Neuron (in vitro differentiated cells): ENCODE measurements at regions not wholly inside any gene's neighbourhood (a gene's known extent, or its start where the extent isn't known, plus 50 kb on each side); places are given as distances from the start of the nearest gene placed in this dataset.

Experiments used
- H2AFZ ChIP-seq: one replicate; pipeline ENCODE4 v1.6.1; 2013; ENCODE audit warnings: low read depth, mild to moderate bottlenecking, inconsistent platforms, low read length, moderate library complexity
- H3K27me3 ChIP-seq: one replicate; pipeline ENCODE4 v1.6.1; 2013; ENCODE audit warnings: low read length; ENCODE audit not compliant: insufficient read depth
- H3K36me3 ChIP-seq: one replicate; pipeline ENCODE4 v1.6.1; 2013; ENCODE audit warnings: low read length; ENCODE audit not compliant: insufficient read depth
- H3K4me1 ChIP-seq: one replicate; pipeline ENCODE4 v1.6.1; 2013; ENCODE audit warnings: low read length; ENCODE audit not compliant: insufficient read depth
- H3K4me3 ChIP-seq: 2 replicates; pipeline ENCODE4 v1.5.1; 2013; ENCODE audit warnings: mild to moderate bottlenecking, low read length, moderate library complexity
- H3K9me3 ChIP-seq: one replicate; pipeline ENCODE4 v1.6.1; 2013; ENCODE audit warnings: low read length

DNA sequence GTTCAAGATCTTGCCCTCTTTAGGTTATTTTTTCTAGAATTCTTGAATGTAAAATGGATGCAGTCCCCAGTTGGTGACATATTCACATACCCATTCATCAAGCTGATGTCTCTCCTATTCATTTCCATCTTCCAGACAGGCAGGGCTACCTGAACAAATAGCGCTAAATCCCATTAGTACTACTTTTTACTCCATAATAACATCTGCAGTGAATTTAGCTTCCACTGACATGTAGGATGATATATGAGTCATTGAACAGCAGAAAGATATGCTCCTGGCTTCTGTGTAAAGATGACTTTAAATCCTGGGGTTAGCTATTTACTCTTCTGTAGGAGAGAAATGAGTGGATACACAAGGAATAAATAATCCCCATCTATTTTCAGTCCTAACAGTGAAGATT is 194.7 kb downstream of the RND3 start:
- no peak overlapping the region for H3K4me3 ChIP-seq
- H3K36me3 ChIP-seq: no peaks in the 10 kb centered on the region

DNA sequence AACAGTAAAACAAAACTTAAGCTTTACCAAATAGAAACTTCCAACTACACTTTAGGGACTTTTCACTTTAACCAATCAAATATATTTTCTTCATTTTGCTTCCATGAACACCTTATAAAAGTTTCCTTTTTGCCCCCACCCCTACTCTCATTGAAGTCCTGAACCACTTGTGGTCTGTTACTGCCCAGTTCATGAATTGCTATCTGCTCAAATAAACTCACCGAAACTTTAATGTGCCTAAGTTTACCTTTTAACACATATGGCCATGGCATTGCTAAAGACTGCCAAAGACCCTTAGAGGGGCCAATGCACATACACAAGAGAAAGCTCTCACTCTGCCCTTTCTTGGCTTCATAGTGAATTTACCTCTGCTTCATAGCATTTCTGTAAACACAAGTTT is 195.3 kb downstream of the RND3 start:
- Histone ChIP-seq H3K27me3 (no peaks in the 10 kb centered on the region), H3K4me1 (no peaks in the 10 kb centered on the region), H3K9me3 (peaks cover 3% of the 10 kb centered on the region), H2AFZ (no peak overlapping the region), H3K4me3 (no peak overlapping the region), H3K36me3 (no peaks in the 10 kb centered on the region)

More for the DNA sequence above, 194.7 kb downstream of the RND3 start:
- no peaks in the 10 kb centered on the region for H3K4me1 ChIP-seq
- H2AFZ ChIP-seq: no peak overlapping the region
- H3K9me3 ChIP-seq: peaks cover 3% of the 10 kb centered on the region
- H3K27me3 ChIP-seq: no peaks in the 10 kb centered on the region

DNA sequence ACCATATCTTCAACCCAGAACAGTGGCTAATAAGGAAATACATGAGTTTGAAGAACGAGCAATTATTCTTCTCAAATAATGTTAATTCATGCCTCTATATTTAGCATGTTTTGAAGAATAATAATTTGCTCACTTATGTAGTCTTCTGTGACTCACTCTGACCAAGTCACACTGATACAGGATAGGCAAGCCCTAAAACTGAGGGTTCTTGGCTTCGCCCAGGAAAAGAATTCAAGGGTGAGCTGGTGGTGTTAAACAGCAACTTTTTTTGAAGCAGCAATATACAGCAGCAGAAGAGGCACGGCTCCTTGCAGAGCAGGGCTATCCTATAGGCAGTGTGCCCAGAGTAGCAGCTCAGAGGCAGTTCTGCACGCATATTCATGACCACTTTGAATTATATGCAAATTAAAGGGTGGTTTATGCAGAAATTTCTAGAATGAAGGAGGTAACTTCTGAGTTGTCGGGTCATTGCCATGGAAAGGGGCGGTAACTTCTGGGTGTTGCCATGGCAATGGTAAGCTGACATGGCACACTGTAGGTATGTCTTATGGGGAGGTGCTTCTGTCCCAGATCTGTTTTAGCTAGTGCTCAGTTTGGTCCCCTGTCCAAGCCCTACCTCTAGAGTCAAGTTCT is 200.6 kb downstream of the RND3 start:
- Histone ChIP-seq H3K27me3 (no peaks in the 10 kb centered on the region), H3K4me3 (no peak overlapping the region), H3K4me1 (peaks cover 3% of the 10 kb centered on the region), H3K9me3 (no peaks in the 10 kb centered on the region), H2AFZ (no peak overlapping the region), H3K36me3 (no peaks in the 10 kb centered on the region)

- Histone ChIP-seq H3K4me3 (no peak overlapping the region), H3K9me3 (no peaks in the 10 kb centered on the region), H3K4me1 (peaks cover 3% of the 10 kb centered on the region), H2AFZ (no peak overlapping the region), H3K27me3 (no peaks in the 10 kb centered on the region), H3K36me3 (no peaks in the 10 kb centered on the region)
Observed at GRCh38 chr2:150284116-150284515, 203.4 kb downstream of the RND3 start.

DNA sequence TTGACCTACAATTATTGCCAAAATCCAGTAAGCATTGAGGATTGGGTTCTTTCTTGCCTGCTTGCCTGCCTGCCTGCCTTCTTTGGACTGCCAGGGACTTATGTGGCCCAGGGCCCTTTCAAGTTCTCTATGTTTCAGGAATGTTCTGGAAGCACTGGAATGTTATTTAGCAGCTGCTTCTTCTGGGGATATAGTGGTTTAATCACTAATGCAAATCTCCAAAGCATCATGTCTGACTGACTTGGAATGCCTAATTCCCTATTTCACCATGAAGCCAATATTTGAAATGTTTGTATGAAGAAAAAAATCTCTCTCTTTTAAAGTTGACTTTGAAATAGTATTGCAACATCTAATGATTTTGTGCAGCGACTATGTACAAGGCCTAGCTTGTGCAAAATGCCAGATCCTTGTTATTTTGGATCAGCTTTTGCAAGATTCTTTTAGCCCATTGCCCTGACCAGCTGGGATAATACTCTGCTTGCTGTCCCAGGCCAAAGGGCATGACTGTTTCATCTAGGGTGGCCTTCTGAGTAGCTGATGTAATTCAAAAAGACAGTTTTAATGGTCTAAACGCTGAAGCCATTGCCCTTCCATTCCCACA is 204.6 kb downstream of the RND3 start:
- Histone ChIP-seq H3K4me1 (peaks cover 3% of the 10 kb centered on the region), H3K27me3 (no peaks in the 10 kb centered on the region), H3K4me3 (no peak overlapping the region), H3K9me3 (no peaks in the 10 kb centered on the region), H2AFZ (no peak overlapping the region), H3K36me3 (no peaks in the 10 kb centered on the region)

DNA sequence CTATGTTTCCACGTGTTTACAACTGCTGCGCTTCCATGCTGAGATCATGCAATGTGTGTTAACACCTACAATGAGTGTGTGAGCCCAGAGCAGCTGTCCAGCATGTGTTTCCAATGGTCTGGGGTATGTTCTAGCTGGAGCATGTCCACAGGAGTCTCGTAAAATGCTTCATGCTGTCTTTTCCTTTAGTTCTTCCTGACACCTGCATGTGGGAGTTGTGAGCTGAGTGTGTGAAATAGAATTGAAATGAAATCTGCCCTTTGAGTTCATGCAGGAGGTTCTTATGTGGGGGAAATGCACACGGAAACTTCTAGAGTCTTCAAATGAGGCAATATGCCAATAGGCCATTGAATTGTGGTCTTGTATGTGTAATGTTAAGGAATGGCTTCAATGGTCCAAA is 205.1 kb downstream of the RND3 start:
- H3K36me3 ChIP-seq: no peaks in the 10 kb centered on the region
- H3K4me3 ChIP-seq: no peak overlapping the region
- H3K9me3 ChIP-seq: no peaks in the 10 kb centered on the region
- H2AFZ ChIP-seq: no peak overlapping the region
- no peaks in the 10 kb centered on the region for H3K27me3 ChIP-seq
- H3K4me1 ChIP-seq: peaks cover 3% of the 10 kb centered on the region

DNA sequence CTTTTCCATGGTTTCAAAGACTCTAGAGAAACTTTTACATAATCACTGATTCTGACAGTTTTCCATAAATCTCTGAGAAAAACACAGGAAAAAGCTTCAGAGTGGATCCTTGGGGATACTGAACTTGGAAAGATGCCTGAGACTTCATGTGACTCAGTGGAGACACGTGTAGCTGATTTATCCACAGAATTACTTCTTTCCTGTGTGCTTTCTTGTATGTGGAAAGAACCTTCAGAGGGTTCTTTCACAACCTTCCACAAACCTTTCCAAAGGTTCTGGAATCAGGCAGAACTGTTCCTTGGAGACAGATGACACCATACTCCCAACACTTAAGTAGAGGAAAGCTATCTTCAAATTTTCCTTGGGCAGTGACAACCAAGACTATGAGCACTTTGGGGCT is 207.2 kb downstream of the RND3 start:
- Histone ChIP-seq H2AFZ (no peak overlapping the region), H3K4me3 (no peak overlapping the region), H3K36me3 (no peaks in the 10 kb centered on the region), H3K9me3 (peaks cover 8% of the 10 kb centered on the region), H3K27me3 (no peaks in the 10 kb centered on the region), H3K4me1 (peaks cover 3% of the 10 kb centered on the region)

DNA sequence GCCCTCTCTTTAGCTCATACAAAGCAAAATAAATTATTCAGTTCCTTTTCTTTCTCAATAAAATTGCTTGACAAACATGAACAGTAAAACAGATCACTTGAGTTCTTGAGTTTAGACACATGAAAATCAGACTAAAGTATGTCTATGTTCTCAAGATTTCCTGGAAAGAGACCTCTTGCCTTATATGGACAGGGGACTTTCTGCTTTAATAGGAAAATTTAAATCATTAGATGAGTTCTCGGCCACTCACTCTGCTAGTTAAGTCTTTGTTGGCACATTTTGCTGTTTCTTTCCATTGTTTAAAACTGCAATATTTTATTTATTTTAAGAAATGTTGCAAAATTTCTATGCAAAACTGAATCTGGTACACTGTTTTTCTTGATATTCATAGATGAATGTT is 207.8 kb downstream of the RND3 start:
- no peak overlapping the region for H3K4me3 ChIP-seq
- H3K9me3 ChIP-seq: peaks cover 13% of the 10 kb centered on the region

GRCh38 chr2:150276737-150277136 is 210.7 kb downstream of the RND3 start:
- no peaks in the 10 kb centered on the region for H3K36me3 ChIP-seq
- no peak overlapping the region for H2AFZ ChIP-seq
- H3K27me3 ChIP-seq: no peaks in the 10 kb centered on the region
- peaks cover 13% of the 10 kb centered on the region for H3K9me3 ChIP-seq
- no peak overlapping the region for H3K4me3 ChIP-seq
- H3K4me1 ChIP-seq: no peaks in the 10 kb centered on the region

More for the DNA sequence above, 207.8 kb downstream of the RND3 start:
- Histone ChIP-seq H3K27me3 (no peaks in the 10 kb centered on the region), H3K36me3 (no peaks in the 10 kb centered on the region), H3K4me1 (peaks cover 3% of the 10 kb centered on the region), H2AFZ (no peak overlapping the region)

DNA sequence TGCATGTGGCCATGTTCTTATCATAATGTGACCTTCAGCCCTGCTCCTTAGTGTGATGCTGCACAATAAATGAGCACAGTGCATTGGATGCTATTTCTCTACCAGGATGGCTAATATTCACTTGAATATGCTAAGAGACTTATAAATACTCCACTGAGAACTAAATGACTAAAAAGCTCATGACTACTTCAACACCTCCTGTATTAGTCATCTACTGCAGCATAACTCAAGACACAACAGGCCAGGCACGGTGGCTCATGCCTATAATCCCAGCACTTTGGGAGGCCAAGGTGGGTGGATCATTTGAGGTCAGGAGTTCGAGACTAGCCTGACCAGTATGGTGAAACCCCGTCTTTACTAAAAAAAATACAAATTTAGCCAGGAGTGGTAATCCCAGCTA is 213.4 kb downstream of the RND3 start:
- Histone ChIP-seq H3K4me3 (no peak overlapping the region), H3K27me3 (no peaks in the 10 kb centered on the region), H3K9me3 (peaks cover 13% of the 10 kb centered on the region), H2AFZ (no peak overlapping the region), H3K36me3 (no peaks in the 10 kb centered on the region), H3K4me1 (no peaks in the 10 kb centered on the region)

DNA sequence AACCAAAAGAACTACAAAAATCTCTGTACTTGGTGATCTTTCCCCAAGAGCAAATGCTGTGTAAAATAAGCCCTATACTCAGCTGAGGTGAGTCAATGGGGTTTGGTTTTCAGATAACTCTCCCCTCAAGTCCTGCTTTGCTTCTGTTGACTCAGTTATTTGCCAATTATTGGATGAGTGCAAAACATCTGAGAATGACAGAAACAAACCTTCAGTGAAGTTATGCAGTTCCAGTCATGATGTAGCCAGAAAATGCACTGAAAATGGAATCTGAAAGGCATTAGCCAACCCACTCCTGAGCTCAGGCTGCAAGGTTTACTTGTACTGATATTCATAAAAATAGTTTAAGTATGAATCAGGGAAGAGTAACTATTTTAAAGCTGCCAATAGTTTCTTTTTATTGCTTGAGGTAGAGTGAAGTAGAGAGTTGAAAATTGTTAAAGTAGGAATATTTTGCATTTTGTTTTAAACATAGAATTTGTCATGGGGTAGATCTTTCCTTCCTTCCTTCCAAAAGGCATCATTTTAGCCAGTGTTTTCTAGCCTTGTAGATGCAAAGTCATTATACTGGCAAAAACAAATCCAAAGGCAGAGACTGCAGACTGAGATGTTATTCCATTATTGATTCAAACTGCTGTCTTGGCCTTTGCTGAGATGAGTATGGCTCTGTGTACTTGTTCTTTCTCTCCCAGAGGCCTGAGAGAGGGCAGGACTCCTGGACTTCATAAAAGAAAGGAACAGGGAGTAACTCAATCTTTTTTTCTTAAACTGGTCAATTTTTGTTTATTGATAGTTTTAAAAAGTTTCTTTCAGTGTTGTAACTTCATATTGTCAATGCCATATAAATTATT is 215.3 kb downstream of the RND3 start:
- no peaks in the 10 kb centered on the region for H3K36me3 ChIP-seq
- H3K27me3 ChIP-seq: no peaks in the 10 kb centered on the region
- peaks cover 12% of the 10 kb centered on the region for H3K9me3 ChIP-seq
- peaks cover 9% of the 10 kb centered on the region for H3K4me1 ChIP-seq
- H3K4me3 ChIP-seq: no peak overlapping the region
- H2AFZ ChIP-seq: no peak overlapping the region

- Histone ChIP-seq H2AFZ (no peak overlapping the region), H3K4me1 (peaks cover 9% of the 10 kb centered on the region), H3K27me3 (no peaks in the 10 kb centered on the region), H3K9me3 (no peaks in the 10 kb centered on the region), H3K36me3 (no peaks in the 10 kb centered on the region), H3K4me3 (no peak overlapping the region)
Observed at GRCh38 chr2:150267651-150268415, 219.6 kb downstream of the RND3 start.

DNA sequence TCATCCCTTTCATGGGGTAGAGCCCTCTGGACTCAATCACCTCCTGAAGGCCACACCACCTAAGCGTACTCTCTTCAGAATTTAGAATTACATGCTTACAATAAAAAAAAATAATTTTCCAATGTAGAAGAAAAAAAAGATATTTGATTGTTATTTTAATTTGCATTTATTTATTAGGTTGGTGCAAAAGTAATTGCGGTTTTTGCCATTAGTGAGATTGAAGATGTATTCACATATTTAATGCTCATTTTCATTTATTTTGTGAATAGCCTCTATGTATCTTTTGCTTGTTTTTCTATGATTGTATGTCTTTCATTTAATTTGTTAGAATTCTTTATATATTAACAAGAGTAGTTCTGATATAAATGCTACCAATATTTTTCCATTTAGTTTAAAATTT is 220.5 kb downstream of the RND3 start:
- no peaks in the 10 kb centered on the region for H3K36me3 ChIP-seq
- H3K4me3 ChIP-seq: no peak overlapping the region
- no peaks in the 10 kb centered on the region for H3K9me3 ChIP-seq
- H3K27me3 ChIP-seq: no peaks in the 10 kb centered on the region
- H3K4me1 ChIP-seq: peaks cover 9% of the 10 kb centered on the region
- H2AFZ ChIP-seq: no peak overlapping the region
